Activated CD4-positive, alpha-beta T cell treated with anti-CD3 and anti-CD28 coated beads for 36 hours (primary cell): ENCODE measurements at regions not wholly inside any gene's neighbourhood (a gene's known extent, or its start where the extent isn't known, plus 50 kb on each side); places are given as distances from the start of the nearest gene placed in this dataset.

Source experiments
- ATAC-seq: fragments of 200-7000 bp; cut with Tn5 transposase; one replicate; pipeline ENCODE4 v1.10.0; 2021; ENCODE audit warnings: mild to moderate bottlenecking, moderate library complexity
- CTCF ChIA-PET: fragments of 350-600 bp; sonication (Branson Sonifier 250); formaldehyde crosslinking; loops from one replicate; lab custom pipeline; 2021; ENCODE audit warnings: antibody characterized with exemption; lab: Charles Lee
- POLR2A ChIA-PET: fragments of 350-600 bp; sonication (Branson Sonifier 250); formaldehyde crosslinking; loops from one replicate; lab custom pipeline; 2021; ENCODE audit warnings: antibody characterized with exemption, inconsistent platforms; lab: Charles Lee
- DNase-seq: peaks from one replicate; pipeline ENCODE4 v3.0.0-alpha.2; 2020
- H3K27ac Mint-ChIP-seq: one replicate; pipeline ENCODE4 v1.8.0; 2021; ENCODE audit warnings: mixed read lengths
- H3K27me3 Mint-ChIP-seq: one replicate; pipeline ENCODE4 v1.8.0; 2021; ENCODE audit warnings: mixed read lengths
- H3K36me3 Mint-ChIP-seq: one replicate; pipeline ENCODE4 v1.8.0; 2021; ENCODE audit warnings: low read depth, mixed read lengths
- H3K4me1 Mint-ChIP-seq: one replicate; pipeline ENCODE4 v1.8.0; 2021; ENCODE audit warnings: mixed read lengths
- H3K4me3 Mint-ChIP-seq: one replicate; pipeline ENCODE4 v1.8.0; 2021; ENCODE audit warnings: mild to moderate bottlenecking, moderate library complexity, mixed read lengths
- H3K9me3 Mint-ChIP-seq: one replicate; pipeline ENCODE4 v1.8.0; 2021; ENCODE audit warnings: low read depth, mixed read lengths
- intact Hi-C, 2 experiments: fragments of 100-400 bp; cut with DNase I in 1 of 2; cut with micrococcal nuclease in 1 of 2; formaldehyde crosslinking; loops; one replicate each; pipeline versions ENCODE4 v1.14.2 to v1.15.1; 2022 to 2024; cut with DNase I, micrococcal nuclease

DNA sequence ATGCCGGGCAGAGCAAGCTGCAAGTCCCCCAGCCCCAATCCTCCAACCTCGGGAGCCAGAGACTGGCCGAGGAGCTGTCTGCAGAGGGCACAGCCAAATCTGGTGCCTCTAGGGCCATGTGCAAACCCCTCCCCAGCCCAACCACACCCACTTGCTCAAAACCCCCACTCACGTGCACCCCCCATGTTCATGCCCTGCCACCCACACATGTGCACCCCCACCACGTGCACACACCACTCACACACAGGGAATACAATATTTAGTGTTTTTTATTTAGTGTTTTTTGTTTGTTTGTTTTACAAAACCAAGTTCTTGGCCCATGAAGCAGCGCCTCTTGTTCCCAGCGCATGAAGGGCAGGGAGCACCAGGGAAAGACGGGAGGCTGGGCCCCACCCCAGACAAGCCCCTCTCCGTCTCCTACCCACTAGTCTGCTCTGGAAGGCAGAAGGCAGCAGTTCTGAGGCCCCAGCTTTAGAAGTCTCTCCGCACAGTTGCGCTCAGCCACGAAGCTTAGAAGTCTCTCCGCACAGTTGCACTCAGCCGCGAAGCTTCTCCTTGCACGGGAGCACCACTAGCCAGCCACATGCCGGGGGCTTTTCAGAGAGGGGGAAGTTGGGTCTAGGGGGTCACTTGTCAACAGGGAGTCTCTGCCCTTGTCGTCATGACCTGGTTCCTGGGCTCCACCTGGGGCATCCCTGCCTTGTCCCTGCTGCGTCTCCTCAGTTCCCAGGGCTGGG, 276.1 kb upstream of the HDAC4 start:
- Mint-ChIP-seq H3K4me3 (no peak overlapping the region), H3K36me3 (no peaks in the 10 kb centered on the region), H3K27me3 (no peaks in the 10 kb centered on the region), H3K9me3 (no peaks in the 10 kb centered on the region), H3K4me1 (no peaks in the 10 kb centered on the region), H3K27ac (no peak overlapping the region)
- POLR2A ChIA-PET = no interaction called here
- intact Hi-C loops = no loop called here
- CTCF ChIA-PET = no interaction called here
- DNase-seq (no peak), ATAC-seq (no peak)

DNA sequence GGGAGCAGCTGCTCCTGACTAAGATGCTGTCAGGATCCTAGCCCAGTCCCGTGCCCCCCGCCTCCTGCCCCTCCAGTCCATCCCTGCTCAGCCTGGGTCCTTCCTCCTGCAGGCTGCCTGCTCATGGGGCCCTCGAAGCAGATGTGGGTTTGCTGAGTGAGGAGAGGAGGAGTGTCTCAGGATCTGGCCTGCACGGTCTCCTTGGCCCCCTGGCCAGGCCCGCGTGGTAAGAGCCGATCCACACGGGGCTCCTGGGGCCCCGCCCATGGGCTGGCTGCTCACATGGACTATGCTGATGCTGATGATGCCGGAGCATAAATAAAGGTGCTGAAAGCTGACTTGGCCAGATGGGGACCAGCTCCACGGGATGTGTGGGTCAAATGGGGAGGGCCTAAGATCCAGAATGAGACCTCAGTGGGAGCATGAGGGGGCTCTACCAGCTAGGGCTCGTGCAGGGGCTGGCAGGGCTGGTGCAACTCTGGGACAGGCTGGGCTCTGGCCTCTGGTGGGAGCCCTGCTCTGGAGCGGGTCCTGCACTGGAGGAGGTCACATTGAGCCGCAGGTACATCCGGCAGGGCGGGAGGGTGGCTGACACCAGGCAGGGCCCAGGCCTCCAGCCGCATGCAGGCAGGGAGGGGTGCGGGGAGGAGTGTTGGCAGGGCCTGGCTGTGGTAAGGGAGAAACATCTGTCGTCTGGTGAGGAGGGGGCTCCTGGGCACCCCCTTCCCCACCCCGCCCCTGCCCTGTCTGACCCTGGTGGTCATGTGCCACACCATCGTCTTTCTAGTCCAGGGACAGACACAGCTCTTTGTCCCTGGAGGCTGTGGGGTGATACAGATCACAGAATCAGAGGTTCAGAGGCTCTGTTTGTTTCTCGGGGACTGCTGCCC, 275.3 kb upstream of the HDAC4 start:
- ChIA-PET POLR2A (no interaction called here), CTCF (no interaction called here)
- Mint-ChIP-seq H3K27me3 (no peaks in the 10 kb centered on the region), H3K27ac (no peak overlapping the region), H3K36me3 (no peaks in the 10 kb centered on the region), H3K4me3 (no peak overlapping the region), H3K4me1 (no peaks in the 10 kb centered on the region), H3K9me3 (no peaks in the 10 kb centered on the region)
- ATAC-seq (no peak), DNase-seq (no peak)
- intact Hi-C loops = no loop called here

DNA sequence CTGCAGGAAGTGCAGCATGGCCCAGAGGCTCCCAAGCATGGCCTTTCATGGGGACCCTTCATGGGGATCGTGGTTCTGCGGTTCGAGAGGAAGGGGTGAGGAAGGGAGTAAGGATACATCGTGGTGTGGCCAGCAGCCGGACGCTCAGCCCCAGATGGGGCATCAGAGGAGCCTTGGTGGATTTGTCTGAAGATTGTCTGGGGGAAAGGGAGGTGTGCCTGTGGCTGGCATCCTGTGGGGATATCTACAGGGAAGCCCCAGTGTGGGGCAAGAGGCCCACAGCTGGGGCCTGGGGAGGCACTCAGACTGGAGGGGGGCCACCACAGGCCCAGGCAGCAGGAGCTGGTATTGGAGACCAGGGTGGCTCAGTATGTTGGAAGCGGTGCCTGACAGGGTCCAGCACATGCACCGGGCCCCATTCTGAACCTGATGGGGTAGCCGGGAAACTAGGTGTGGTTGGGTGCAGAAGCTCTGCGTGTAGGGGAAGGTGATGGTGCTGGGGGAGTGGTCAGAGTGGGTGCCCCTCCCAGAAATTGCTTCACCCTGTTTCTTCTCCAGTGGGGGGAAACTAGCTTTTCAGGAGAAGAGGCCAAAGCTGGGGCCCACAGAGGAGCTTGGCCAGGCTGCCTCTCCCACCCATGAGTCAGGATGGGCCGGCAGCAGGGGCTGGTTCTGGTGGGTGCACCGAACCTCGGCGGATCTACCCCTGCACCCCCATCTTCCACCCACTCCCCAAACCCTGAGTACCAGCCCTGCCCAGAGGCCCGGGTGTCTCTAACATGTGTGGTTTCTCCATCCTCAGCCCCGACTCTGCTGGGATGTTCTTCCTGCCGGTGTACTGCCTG, 274.4 kb upstream of the HDAC4 start:
- no peaks in the 10 kb centered on the region for H3K9me3 Mint-ChIP-seq
- no peaks in the 10 kb centered on the region for H3K27me3 Mint-ChIP-seq
- H3K4me1 Mint-ChIP-seq = no peaks in the 10 kb centered on the region
- H3K4me3 Mint-ChIP-seq = no peak overlapping the region
- DNase-seq (no peak), ATAC-seq (no peak)
- POLR2A ChIA-PET = no interaction called here
- intact Hi-C loops = no loop called here
- CTCF ChIA-PET = interaction anchor here (0.5 kb wide), 1 partner anchor 100 kb away, joined by 3 read pairs; no protein-coding TSS in a partner anchor
- H3K27ac Mint-ChIP-seq = no peak overlapping the region
- no peaks in the 10 kb centered on the region for H3K36me3 Mint-ChIP-seq

DNA sequence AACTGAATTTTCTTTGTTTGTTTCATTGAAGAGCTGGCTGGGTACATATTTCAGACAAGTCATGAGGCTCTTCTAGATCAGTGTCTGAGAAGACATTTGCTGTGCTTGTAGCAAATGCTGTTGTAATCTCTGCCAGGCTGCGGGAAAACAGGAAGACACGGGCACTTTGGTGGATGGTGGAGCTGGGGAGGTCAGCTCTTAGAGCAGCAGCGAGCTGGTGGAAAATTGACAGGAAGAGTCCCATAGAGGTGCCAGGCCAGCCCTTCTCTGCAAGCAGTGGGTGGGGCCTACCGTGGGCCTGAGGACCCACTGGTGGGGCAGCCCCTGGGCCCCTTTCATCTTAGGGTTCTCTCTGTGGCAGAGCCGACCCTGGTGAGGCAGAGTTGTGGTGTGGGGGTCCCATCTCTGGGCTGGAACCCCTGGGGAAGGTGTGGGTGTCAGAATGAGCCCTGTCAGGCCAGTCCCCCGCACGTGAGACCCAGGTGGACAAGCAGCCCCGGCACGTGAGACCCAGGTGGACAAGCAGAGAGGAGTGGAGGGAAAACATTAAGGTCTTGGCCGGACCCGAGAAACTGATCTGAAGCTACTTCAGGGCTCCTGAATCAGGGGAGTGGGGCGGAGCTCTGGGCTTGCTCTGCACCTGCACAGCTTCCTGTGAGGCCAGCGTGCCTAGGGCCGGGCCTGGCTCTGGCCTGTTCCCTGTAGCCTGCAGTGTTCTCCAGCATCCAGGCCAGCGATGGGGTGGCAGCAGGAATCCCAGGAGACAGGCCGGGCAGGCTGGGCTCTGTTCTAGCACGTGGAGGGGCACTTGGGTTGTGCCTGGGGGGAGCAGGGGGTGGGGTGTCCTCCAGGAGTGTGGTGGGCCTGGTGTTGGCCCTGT, 273.5 kb upstream of the HDAC4 start:
- Mint-ChIP-seq H3K9me3 (no peaks in the 10 kb centered on the region), H3K4me1 (no peaks in the 10 kb centered on the region), H3K27ac (no peak overlapping the region), H3K36me3 (no peaks in the 10 kb centered on the region), H3K27me3 (no peaks in the 10 kb centered on the region), H3K4me3 (no peak overlapping the region)
- DNase-seq (no peak), ATAC-seq (no peak)
- ChIA-PET POLR2A (no interaction called here), CTCF (interaction anchor here (0.6 kb wide), 1 partner anchor 1951 kb away, joined by 5 read pairs; no protein-coding TSS in a partner anchor)
- intact Hi-C loops = no loop called here

DNA sequence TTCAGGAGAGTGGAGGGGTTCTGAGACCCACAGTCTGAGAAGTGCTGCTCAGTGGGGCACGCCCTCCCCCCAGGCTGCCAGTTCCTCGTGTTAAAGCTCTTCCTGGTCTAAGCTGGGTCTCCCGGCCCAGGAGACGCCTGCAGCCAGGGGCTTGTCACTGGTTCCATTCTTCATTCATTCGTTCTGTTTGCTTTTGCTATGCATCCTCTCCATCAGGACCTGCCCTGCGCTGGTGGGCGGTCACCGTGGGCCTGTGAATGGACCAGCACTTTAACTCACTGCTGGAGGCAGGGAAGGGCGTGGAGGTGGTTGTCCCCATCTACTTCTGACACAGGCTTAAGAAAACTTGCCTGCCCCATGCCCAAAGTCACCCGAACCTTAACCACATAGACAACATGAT, 272.8 kb upstream of the HDAC4 start:
- no peak for DNase-seq
- H3K4me1 Mint-ChIP-seq = no peaks in the 10 kb centered on the region
- no peaks in the 10 kb centered on the region for H3K36me3 Mint-ChIP-seq
- H3K4me3 Mint-ChIP-seq = no peak overlapping the region
- intact Hi-C loops = no loop called here
- CTCF ChIA-PET = interaction anchor here (0.6 kb wide), 1 partner anchor 1951 kb away, joined by 5 read pairs; no protein-coding TSS in a partner anchor
- H3K27ac Mint-ChIP-seq = no peak overlapping the region
- no peak for ATAC-seq
- H3K27me3 Mint-ChIP-seq = no peaks in the 10 kb centered on the region
- no peaks in the 10 kb centered on the region for H3K9me3 Mint-ChIP-seq
- POLR2A ChIA-PET = no interaction called here

DNA sequence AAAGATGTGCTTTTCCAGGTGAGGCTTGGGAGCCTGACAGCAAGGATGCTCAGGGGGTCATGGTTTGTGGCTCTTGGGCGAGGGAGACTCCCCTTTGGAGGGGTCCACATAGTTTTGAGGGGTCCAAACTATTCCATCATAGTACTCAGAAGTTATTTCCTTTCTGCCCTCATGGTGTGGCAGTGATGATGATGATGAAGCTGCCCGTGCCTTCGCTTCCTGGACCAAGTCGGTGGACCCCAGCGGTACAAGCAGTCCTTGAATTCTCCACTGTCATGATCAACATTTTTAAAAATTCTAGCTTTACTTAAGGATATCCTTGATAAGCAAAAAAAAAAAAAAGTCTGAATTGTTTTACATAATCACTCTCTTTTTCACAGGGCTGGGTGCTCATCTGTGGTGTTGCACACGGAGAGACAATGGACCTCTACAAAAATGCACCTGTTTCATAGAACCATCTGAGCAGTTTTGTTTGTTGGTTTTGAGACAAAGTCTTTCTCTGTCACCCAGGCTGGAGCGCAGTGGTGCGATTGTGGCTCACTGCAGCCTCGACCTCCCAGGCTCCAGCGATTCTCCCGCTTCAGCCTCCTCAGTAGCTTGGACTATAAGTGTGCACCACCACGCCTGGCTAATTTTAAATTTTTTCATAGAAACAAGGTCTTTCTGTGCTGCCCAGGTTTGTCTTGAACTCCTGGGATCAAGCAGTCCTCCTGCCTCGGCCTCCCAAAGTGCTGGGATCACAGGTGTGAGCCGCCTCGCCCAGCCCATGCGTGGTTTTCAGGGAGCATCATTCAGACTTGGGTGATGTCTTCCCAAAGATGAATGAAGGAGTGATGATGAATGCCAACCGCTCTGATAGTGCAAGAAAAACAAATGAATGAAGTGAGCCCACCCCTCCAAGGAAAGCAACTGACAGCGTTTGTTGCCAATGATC, 271.4 kb upstream of the HDAC4 start:
- CTCF ChIA-PET = no interaction called here
- intact Hi-C loops = no loop called here
- no peaks in the 10 kb centered on the region for H3K4me1 Mint-ChIP-seq
- DNase-seq = no peak
- H3K9me3 Mint-ChIP-seq = no peaks in the 10 kb centered on the region
- H3K27ac Mint-ChIP-seq = no peak overlapping the region
- H3K27me3 Mint-ChIP-seq = no peaks in the 10 kb centered on the region
- no peaks in the 10 kb centered on the region for H3K36me3 Mint-ChIP-seq
- POLR2A ChIA-PET = no interaction called here
- no peak overlapping the region for H3K4me3 Mint-ChIP-seq
- ATAC-seq = no peak

DNA sequence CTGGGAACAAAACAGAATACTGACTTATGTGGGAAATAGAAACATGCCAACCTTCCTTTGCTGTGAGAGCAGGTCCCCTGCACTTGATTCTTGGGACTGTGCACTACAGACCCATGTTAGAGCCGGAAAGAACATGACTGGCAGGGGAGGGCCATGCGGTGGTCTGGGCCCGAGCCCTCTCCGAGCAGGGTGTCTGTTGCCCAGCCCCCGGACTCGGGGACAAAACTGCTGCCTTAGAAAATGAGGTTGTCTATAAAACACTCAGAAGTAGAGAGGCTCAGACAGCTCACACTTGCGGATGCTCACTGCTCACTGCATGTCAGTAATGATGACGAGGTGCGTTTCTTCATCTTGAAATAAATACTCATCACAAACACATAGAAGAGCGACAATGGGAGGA, 270.7 kb upstream of the HDAC4 start:
- intact Hi-C loops = no loop called here
- no peaks in the 10 kb centered on the region for H3K9me3 Mint-ChIP-seq
- ATAC-seq = no peak
- DNase-seq = no peak
- H3K36me3 Mint-ChIP-seq = no peaks in the 10 kb centered on the region
- H3K27me3 Mint-ChIP-seq = no peaks in the 10 kb centered on the region
- no peak overlapping the region for H3K27ac Mint-ChIP-seq
- no peaks in the 10 kb centered on the region for H3K4me1 Mint-ChIP-seq
- ChIA-PET POLR2A (no interaction called here), CTCF (no interaction called here)
- no peak overlapping the region for H3K4me3 Mint-ChIP-seq

DNA sequence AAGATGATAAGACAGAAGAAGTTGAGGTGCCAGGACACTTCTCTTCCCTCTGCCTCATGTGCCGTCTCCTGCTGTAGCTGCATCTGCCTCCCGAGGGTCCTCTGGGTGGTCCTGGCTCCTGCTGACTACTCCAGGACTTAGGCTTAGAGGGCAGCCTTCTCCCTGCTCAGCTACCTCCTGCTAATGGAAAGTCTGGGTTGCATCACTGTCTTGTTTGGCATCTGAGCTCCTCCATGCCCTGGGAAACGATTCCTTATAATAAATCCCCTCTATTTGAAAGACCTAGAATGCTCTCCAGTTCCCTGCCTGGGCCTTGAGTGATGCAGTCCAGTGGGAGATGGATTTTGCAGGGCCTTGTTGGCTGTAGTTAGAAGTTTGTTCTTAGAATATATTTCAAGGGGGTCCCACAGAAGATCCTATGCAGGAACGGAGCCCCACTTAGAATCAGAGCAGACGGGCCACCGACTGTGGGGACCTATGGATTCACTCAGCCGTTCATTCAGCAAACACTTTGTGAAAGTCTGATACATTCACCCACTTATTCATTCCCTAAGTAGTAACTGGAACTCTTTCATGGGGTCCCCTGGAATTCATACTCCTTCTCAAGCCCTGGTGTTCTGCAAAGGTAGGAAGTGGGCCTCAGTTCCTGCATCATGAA, 269.8 kb upstream of the HDAC4 start:
- Mint-ChIP-seq H3K27ac (no peak overlapping the region), H3K27me3 (no peaks in the 10 kb centered on the region), H3K4me3 (no peak overlapping the region), H3K36me3 (no peaks in the 10 kb centered on the region), H3K4me1 (no peaks in the 10 kb centered on the region), H3K9me3 (no peaks in the 10 kb centered on the region)
- ChIA-PET CTCF (no interaction called here), POLR2A (no interaction called here)
- no peak for DNase-seq
- no peak for ATAC-seq
- intact Hi-C loops = no loop called here

DNA sequence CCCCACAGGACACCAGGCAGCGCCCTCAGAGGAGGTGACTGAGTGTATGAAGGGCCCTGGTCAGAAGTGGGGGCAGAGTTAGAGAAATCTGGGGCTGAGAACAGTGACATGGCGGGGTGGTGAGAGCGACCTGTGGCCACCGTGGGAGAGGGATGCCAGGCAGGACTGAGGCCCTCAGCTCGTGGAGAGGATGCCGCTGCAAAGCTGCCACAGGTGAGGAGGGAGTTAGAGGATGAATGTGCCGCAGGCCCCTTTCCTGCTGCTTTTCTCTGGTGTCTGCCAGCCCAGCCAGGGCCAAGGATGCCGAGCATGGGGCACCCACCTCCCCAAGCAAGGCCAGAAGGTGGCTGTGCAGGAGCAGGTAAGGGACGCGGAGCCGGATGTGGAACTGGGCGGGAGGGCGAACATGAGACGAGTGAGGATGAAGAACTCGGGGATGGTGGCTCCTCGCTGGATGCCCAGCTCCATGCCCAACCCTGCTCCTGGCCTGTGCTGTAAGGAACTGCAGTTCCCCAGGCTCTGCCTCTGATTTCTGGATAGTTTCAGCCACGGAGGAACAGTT, 269.2 kb upstream of the HDAC4 start:
- Mint-ChIP-seq H3K27me3 (no peaks in the 10 kb centered on the region), H3K36me3 (no peaks in the 10 kb centered on the region), H3K27ac (no peak overlapping the region), H3K4me1 (no peaks in the 10 kb centered on the region), H3K4me3 (no peak overlapping the region), H3K9me3 (no peaks in the 10 kb centered on the region)
- ChIA-PET CTCF (no interaction called here), POLR2A (no interaction called here)
- ATAC-seq = no peak
- intact Hi-C loops = no loop called here
- DNase-seq = no peak
